SU-DHL-6 (cell line): ENCODE measurements at regions not wholly inside any gene's neighbourhood (a gene's known extent, or its start where the extent isn't known, plus 50 kb on each side); places are given as distances from the start of the nearest gene placed in this dataset.

Source experiments
- CTCF ChIP-seq: fragments of 200-600 bp; sonication (generic); IDR thresholded peaks from one replicate; pipeline ENCODE4 v1.5.1; 2017; ENCODE audit warnings: antibody characterized with exemption, mild to moderate bottlenecking, low read length, moderate library complexity; ENCODE audit not compliant: insufficient read depth, poor library complexity, severe bottlenecking
- EZH2phosphoT487 ChIP-seq: fragments of 200-600 bp; sonication (generic), shearing (Covaris generic); conservative IDR thresholded peaks from 2 replicates; pipeline ENCODE4 v1.6.1; 2018; ENCODE audit warnings: mild to moderate bottlenecking, antibody characterized with exemption, low read length, moderate library complexity, mixed read lengths

- TF ChIP-seq CTCF (no peak), EZH2phosphoT487 (no peak)
These were observed 64.1 kb upstream of the TENM3 start for GRCh38 chr4:182179105-182179504.
